ENCODE measurements at regions not wholly inside any gene's neighbourhood (a gene's known extent, or its start where the extent isn't known, plus 50 kb on each side); places are given as distances from the start of the nearest gene placed in this dataset.

DNA sequence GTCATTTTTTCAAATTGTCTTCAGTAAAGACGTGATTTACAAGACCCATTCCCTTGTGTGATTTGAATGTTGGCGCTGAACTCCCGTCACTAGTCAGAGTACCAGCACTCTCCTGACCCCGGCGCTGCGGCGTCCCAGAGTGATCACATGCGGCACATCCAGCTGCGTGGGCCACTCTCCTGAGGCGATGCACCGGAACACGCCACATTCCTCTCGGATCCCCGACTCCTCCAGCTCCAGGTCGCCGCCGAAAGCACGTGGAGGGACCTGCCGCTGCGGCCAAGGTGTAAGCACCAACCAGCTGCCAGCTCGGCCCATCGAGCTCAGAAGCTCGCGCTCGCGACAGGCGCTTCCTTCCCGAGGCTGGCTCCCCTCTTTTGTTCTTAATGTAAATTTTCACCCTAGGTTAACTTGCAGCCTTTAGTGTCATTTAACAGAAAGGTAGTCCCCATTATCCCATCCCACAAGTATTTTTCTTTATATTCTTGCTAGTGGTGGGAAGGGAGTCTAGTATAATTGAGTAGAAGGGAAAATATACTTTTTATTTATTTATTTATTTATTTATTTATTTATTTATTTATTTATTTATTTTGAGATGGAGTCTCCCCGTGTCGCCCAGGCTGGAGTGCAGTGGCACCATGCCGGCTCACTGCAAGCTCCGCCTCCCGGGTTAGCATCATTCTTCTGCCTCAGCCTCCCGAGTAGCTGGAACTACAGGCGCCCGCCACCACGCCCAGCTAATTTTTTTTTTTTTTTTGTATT is 61.7 kb upstream of the VGLL3 start:
- TF ChIP-seq ZNF140 (CRISPR knock-in tag; IDR thresholded peaks at IDR 0.05): no peak
- TF ChIP-seq, protein P1, sequence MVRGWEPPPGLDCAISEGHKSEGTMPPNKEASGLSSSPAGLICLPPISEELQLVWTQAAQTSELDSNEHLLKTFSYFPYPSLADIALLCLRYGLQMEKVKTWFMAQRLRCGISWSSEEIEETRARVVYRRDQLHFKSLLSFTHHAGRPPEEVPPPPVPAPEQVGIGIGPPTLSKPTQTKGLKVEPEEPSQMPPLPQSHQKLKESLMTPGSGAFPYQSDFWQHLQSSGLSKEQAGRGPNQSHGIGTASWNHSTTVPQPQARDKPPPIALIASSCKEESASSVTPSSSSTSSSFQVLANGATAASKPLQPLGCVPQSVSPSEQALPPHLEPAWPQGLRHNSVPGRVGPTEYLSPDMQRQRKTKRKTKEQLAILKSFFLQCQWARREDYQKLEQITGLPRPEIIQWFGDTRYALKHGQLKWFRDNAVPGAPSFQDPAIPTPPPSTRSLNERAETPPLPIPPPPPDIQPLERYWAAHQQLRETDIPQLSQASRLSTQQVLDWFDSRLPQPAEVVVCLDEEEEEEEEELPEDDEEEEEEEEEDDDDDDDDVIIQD (CRISPR knock-in tag; IDR thresholded peaks at IDR 0.05): no peak
- TF ChIP-seq ESRRA (IDR thresholded peaks at IDR 0.05; ENCODE audit: borderline replicate concordance, low read depth): no peak
- no peak for TF ChIP-seq CTCF (IDR thresholded peaks at IDR 0.05 in 2 of 3, conservative IDR thresholded peaks at IDR 0.05 in 1 of 3; ENCODE audit: insufficient read depth in 2 of 3, low read depth in 1 of 3, low read length in 3 of 3)

Data from K562 (cell line).